ENCODE measurements at regions not wholly inside any gene's neighbourhood (a gene's known extent, or its start where the extent isn't known, plus 50 kb on each side); places are given as distances from the start of the nearest gene placed in this dataset.
"Not testable (repeated sequence)": the region's sequence is repeated elsewhere in the genome, so short reads cannot be mapped to it uniquely, and the experiment has no call there.

- DNase-seq (ENCODE audit: low read depth in 2 of 2): no peak
These were observed 282.8 kb upstream of the TNC start for GRCh38 chr9:115400796-115401195.

- DNase-seq (ENCODE audit: low read depth in 2 of 2): no peak
These were observed 283.9 kb upstream of the TNC start for GRCh38 chr9:115401756-115402327.

- DNase-seq (ENCODE audit: low read depth in 2 of 2): no peak
These were observed 285.8 kb upstream of the TNC start for GRCh38 chr9:115403753-115404152.

- DNase-seq (ENCODE audit: low read depth in 2 of 2): no peak
These were observed 286.4 kb upstream of the TNC start for GRCh38 chr9:115404311-115404710.

- no peak for DNase-seq (ENCODE audit: low read depth in 2 of 2)
These were observed 293.6 kb upstream of the TNC start for GRCh38 chr9:115411516-115411915.

- no peak for DNase-seq (ENCODE audit: low read depth in 2 of 2)
These were observed 294.1 kb upstream of the TNC start for GRCh38 chr9:115411993-115412452.

GRCh38 chr9:115412656-115413055, 294.7 kb upstream of the TNC start:
- DNase-seq (ENCODE audit: low read depth in 2 of 2): no peak

- DNase-seq (ENCODE audit: low read depth in 2 of 2): no peak
These were observed 295.3 kb upstream of the TNC start for GRCh38 chr9:115413304-115413703.

GRCh38 chr9:115413766-115414382, 295.9 kb upstream of the TNC start:
- no peak for DNase-seq (ENCODE audit: low read depth in 2 of 2)

- no peak for DNase-seq (ENCODE audit: low read depth in 2 of 2)
These were observed 296.6 kb upstream of the TNC start for GRCh38 chr9:115414561-115414960.

GRCh38 chr9:115415450-115415849, 297.5 kb upstream of the TNC start:
- no peak for DNase-seq (ENCODE audit: low read depth in 2 of 2)

- DNase-seq (ENCODE audit: low read depth in 2 of 2): no peak
These were observed 298.3 kb upstream of the TNC start for GRCh38 chr9:115416299-115416698.

GRCh38 chr9:115418181-115418580, 300.2 kb upstream of the TNC start:
- DNase-seq (ENCODE audit: low read depth in 2 of 2): not testable (repeated sequence)

GRCh38 chr9:115422932-115423440, 305.0 kb upstream of the TNC start:
- no peak for DNase-seq (ENCODE audit: low read depth in 2 of 2)

- no peak for DNase-seq (ENCODE audit: low read depth in 2 of 2)
These were observed 305.7 kb upstream of the TNC start for GRCh38 chr9:115423646-115424045.

GRCh38 chr9:115425601-115426000, 307.6 kb upstream of the TNC start:
- no peak for DNase-seq (ENCODE audit: low read depth in 2 of 2)

GRCh38 chr9:115437418-115437817, 319.5 kb upstream of the TNC start:
- no peak for DNase-seq (ENCODE audit: low read depth in 2 of 2)

- DNase-seq (ENCODE audit: low read depth in 2 of 2): no peak
These were observed 321.7 kb upstream of the TNC start for GRCh38 chr9:115439641-115440040.

- DNase-seq (ENCODE audit: low read depth in 2 of 2): no peak
These were observed 324.1 kb upstream of the TNC start for GRCh38 chr9:115442054-115442453.

GRCh38 chr9:115443890-115444289, 325.9 kb upstream of the TNC start:
- no peak for DNase-seq (ENCODE audit: low read depth in 2 of 2)

- DNase-seq (ENCODE audit: low read depth in 2 of 2): no peak
These were observed 327.0 kb upstream of the TNC start for GRCh38 chr9:115444959-115445358.

GRCh38 chr9:115445655-115446054, 327.7 kb upstream of the TNC start:
- no peak for DNase-seq (ENCODE audit: low read depth in 2 of 2)

- DNase-seq (ENCODE audit: low read depth in 2 of 2): no peak
These were observed 338.6 kb upstream of the TNC start for GRCh38 chr9:115456515-115456914.

GRCh38 chr9:115461280-115461679, 343.3 kb upstream of the TNC start:
- no peak for DNase-seq (ENCODE audit: low read depth in 2 of 2)
